Ovary (tissue), 3 donors: ENCODE measurements at regions not wholly inside any gene's neighbourhood (a gene's known extent, or its start where the extent isn't known, plus 50 kb on each side); places are given as distances from the start of the nearest gene placed in this dataset.

Experiments
- EP300 ChIP-seq: sonication (generic); formaldehyde crosslinking; IDR thresholded peaks from one replicate; pipeline ENCODE4 v1.6.1; 2017; ENCODE audit warnings: antibody characterized with exemption
- POLR2A ChIP-seq: fragments of 450-650 bp; IDR thresholded peaks from one replicate; pipeline ENCODE4 v1.6.1; 2017; ENCODE audit warnings: antibody characterized with exemption, mild to moderate bottlenecking, moderate library complexity
- TF ChIP-seq, protein P1 (sequence below), 3 donors: fragments of 450-650 bp in 2 of 3; fragments of 200-600 bp in 1 of 3; IDR thresholded peaks; one replicate each; pipeline versions ENCODE4 v1.5.1 to v1.8.0; 2016 to 2022; ENCODE audit warnings: antibody characterized with exemption in 3 of 3, mild to moderate bottlenecking in 1 of 3
- donor health status: DM: no; HTN: no; CAD: no.

DNA sequence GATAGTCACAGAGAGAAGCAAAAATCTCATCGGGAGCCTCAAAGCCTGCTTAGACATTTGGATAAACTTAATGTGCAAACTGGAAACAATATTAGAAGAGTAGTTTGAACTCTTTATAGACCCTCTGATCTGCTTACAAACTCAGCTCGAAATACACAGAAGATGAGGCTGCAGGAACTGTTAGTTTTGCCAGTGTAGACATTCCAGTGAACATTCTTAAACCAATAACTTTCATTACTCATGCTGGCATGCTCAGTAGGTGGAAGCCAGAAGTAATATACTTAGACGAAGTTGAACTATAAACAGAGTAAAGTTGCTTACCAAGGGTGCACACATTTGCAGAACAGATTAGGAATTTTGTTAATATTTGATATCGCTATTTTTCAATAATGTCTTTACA is 303.5 kb downstream of the ANKRD50 start:
- TF ChIP-seq, protein P1, sequence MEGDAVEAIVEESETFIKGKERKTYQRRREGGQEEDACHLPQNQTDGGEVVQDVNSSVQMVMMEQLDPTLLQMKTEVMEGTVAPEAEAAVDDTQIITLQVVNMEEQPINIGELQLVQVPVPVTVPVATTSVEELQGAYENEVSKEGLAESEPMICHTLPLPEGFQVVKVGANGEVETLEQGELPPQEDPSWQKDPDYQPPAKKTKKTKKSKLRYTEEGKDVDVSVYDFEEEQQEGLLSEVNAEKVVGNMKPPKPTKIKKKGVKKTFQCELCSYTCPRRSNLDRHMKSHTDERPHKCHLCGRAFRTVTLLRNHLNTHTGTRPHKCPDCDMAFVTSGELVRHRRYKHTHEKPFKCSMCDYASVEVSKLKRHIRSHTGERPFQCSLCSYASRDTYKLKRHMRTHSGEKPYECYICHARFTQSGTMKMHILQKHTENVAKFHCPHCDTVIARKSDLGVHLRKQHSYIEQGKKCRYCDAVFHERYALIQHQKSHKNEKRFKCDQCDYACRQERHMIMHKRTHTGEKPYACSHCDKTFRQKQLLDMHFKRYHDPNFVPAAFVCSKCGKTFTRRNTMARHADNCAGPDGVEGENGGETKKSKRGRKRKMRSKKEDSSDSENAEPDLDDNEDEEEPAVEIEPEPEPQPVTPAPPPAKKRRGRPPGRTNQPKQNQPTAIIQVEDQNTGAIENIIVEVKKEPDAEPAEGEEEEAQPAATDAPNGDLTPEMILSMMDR (IDR thresholded peaks at IDR 0.05), result no peak
- TF ChIP-seq POLR2A (no peak), EP300 (no peak)
